Neural cell (in vitro differentiated cells): ENCODE measurements at regions not wholly inside any gene's neighbourhood (a gene's known extent, or its start where the extent isn't known, plus 50 kb on each side); places are given as distances from the start of the nearest gene placed in this dataset.

ENCODE experiments used
- H2AFZ ChIP-seq: fragments of 200-600, 300-800 bp; sonication (generic), shearing (Covaris generic); 2 replicates; pipeline ENCODE4 v1.6.0; 2014; ENCODE audit warnings: low read depth, mild to moderate bottlenecking, antibody characterized with exemption, low read length, moderate library complexity
- H3F3A ChIP-seq: fragments of 200-600 bp; shearing (Covaris generic); 2 replicates; pipeline ENCODE4 v1.6.1; 2016; ENCODE audit warnings: mild to moderate bottlenecking, moderate library complexity, mixed read lengths, antibody characterized with exemption, low read length; ENCODE audit not compliant: insufficient read depth, poor library complexity, severe bottlenecking
- H3K27ac ChIP-seq: fragments of 200-600, 300-800 bp; sonication (generic), shearing (Covaris generic); 2 replicates; pipeline ENCODE4 v1.5.1; 2014; ENCODE audit warnings: mild to moderate bottlenecking, low read length, moderate library complexity
- H3K27me3 ChIP-seq: fragments of 300-800, 200-600 bp; sonication (generic), shearing (Covaris generic); 2 replicates; pipeline ENCODE4 v1.6.0; 2014; ENCODE audit warnings: mild to moderate bottlenecking, low read depth, low read length, moderate library complexity; ENCODE audit not compliant: insufficient read depth
- H3K36me3 ChIP-seq: fragments of 300-800, 200-600 bp; sonication (generic), shearing (Covaris generic); 2 replicates; pipeline ENCODE4 v1.5.1; 2014; ENCODE audit warnings: mild to moderate bottlenecking, antibody characterized with exemption, low read length, moderate library complexity; ENCODE audit not compliant: insufficient read depth
- H3K4me2 ChIP-seq: fragments of 300-800, 200-600 bp; sonication (generic), shearing (Covaris generic); 2 replicates; pipeline ENCODE4 v1.6.0; 2014; ENCODE audit warnings: mild to moderate bottlenecking, low read length
- H3K4me3 ChIP-seq: fragments of 300-800, 200-600 bp; sonication (generic), shearing (Covaris generic); 2 replicates; pipeline ENCODE4 v1.5.1; 2014; ENCODE audit warnings: mild to moderate bottlenecking, low read length, moderate library complexity
- H3K79me2 ChIP-seq: fragments of 200-600 bp; shearing (Covaris generic); replicated peaks from 2 replicates; pipeline ENCODE4 v1.6.0; 2014; ENCODE audit warnings: mild to moderate bottlenecking, low read length, moderate library complexity; ENCODE audit not compliant: insufficient read depth
- H3K9ac ChIP-seq: fragments of 300-800, 200-600 bp; sonication (generic), shearing (Covaris generic); 2 replicates; pipeline ENCODE4 v1.6.1; 2016; ENCODE audit warnings: mild to moderate bottlenecking, low read length, mixed read lengths
- H3K9me2 ChIP-seq: fragments of 200-600 bp; shearing (Covaris generic); 2 replicates; pipeline ENCODE4 v1.6.1; 2016; ENCODE audit warnings: mild to moderate bottlenecking, low read length, mixed read lengths; ENCODE audit not compliant: insufficient read depth
- H3K9me3 ChIP-seq: fragments of 200-600, 300-800 bp; sonication (generic), shearing (Covaris generic); 2 replicates; pipeline ENCODE4 v1.6.1; 2016; ENCODE audit warnings: mild to moderate bottlenecking, mixed run types, low read length, moderate library complexity, mixed read lengths
- H4K20me1 ChIP-seq: fragments of 200-600 bp; shearing (Covaris generic); 2 replicates; pipeline ENCODE4 v1.6.1; 2016; ENCODE audit warnings: mild to moderate bottlenecking, mixed run types; ENCODE audit not compliant: insufficient read depth
- EP300 ChIP-seq: fragments of 450-650 bp; conservative IDR thresholded peaks from 2 replicates; pipeline ENCODE4 v1.6.1; 2014; ENCODE audit warnings: antibody characterized with exemption, mild to moderate bottlenecking, moderate library complexity; ENCODE audit not compliant: poor library complexity, severe bottlenecking
- EZH2 ChIP-seq: fragments of 200-600, 300-800 bp; shearing (Covaris generic), sonication (generic); IDR thresholded peaks from 2 replicates; pipeline ENCODE4 v1.6.1; 2014; ENCODE audit warnings: antibody characterized with exemption, low read length, borderline replicate concordance, mild to moderate bottlenecking; ENCODE audit not compliant: insufficient read depth, poor library complexity, severe bottlenecking
- MXI1 ChIP-seq: fragments of 450-650 bp; conservative IDR thresholded peaks from 2 replicates; pipeline ENCODE4 v1.6.1; 2014; ENCODE audit warnings: antibody characterized with exemption, mild to moderate bottlenecking; ENCODE audit not compliant: poor library complexity, severe bottlenecking
- POLR2AphosphoS5 ChIP-seq: IDR thresholded peaks from 2 replicates; pipeline ENCODE4 v1.6.1; 2012
- RAD21 ChIP-seq: fragments of 450-650 bp; conservative IDR thresholded peaks from 2 replicates; pipeline ENCODE4 v1.6.1; 2014; ENCODE audit warnings: antibody characterized with exemption, mild to moderate bottlenecking, moderate library complexity
- SMC3 ChIP-seq: fragments of 450-650 bp; conservative IDR thresholded peaks from 2 replicates; pipeline ENCODE4 v1.6.1; 2014; ENCODE audit warnings: antibody characterized with exemption, mild to moderate bottlenecking, moderate library complexity; ENCODE audit not compliant: poor library complexity
- TAF1 ChIP-seq: IDR thresholded peaks from 2 replicates; pipeline ENCODE4 v1.6.1; 2012; ENCODE audit warnings: low read depth
- TF ChIP-seq, protein P1 (sequence below): fragments of 450-650 bp; IDR thresholded peaks from 2 replicates; pipeline ENCODE4 v1.5.1; 2014; ENCODE audit warnings: antibody characterized with exemption, mild to moderate bottlenecking, moderate library complexity; ENCODE audit not compliant: poor library complexity, severe bottlenecking
- TF ChIP-seq, protein P2 (sequence below): IDR thresholded peaks from 2 replicates; pipeline ENCODE4 v1.6.1; 2012; ENCODE audit warnings: borderline replicate concordance

DNA sequence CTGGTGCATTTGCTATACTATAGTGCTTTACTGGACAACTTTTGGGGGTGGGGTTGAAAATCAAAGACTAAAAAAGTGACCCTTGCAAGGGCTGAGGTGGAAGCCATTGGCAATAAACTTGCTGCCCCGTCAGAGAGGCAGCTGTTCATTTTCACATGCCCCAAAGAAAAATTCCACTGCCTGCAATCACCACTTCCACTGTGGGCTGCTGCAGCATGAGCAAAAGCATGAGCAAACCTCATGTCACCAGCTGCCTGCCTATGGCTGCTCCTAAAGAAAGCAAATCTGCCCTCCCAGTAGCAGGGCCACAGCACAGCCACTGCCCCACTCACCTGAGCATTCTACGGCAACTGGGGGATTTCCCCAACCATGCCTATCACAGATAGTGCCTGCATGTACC lies 290.0 kb downstream of the PAX1 start:
- H3K9me2 ChIP-seq, result no peaks in the 10 kb centered on the region
- no peak overlapping the region for H3K27ac ChIP-seq
- no peaks in the 10 kb centered on the region for H3K79me2 ChIP-seq
- H2AFZ ChIP-seq, result no peak overlapping the region
- no peaks in the 10 kb centered on the region for H4K20me1 ChIP-seq
- no peaks in the 10 kb centered on the region for H3K27me3 ChIP-seq
- no peaks in the 10 kb centered on the region for H3K9me3 ChIP-seq
- H3K4me2 ChIP-seq, result no peak overlapping the region
- TF ChIP-seq MXI1 (no peak), RAD21 (no peak), EZH2 (no peak)
- no peak overlapping the region for H3K9ac ChIP-seq
- no peaks in the 10 kb centered on the region for H3K36me3 ChIP-seq
- no peak overlapping the region for H3K4me3 ChIP-seq
- H3F3A ChIP-seq, result no peaks in the 10 kb centered on the region

DNA sequence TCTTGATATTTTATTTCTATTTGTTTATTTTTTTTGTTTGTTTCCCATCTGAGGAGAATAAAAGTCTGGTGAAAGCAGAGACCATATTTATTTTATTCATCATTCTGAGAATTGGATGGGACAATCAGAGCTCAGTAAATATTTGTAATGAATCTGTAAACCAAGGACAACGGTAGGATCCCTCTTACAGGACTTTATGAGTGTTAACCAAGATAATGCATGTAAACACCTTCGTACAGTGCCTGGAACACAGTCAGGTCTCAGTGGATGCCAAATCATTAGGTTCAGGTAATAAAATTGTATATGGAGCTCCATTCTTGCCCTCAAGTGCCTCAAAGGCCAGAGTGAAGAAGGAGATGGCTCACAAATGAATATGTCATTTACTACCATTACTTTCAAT lies 288.7 kb downstream of the PAX1 start:
- Histone ChIP-seq H4K20me1 (no peaks in the 10 kb centered on the region), H3K36me3 (no peaks in the 10 kb centered on the region), H3F3A (no peaks in the 10 kb centered on the region), H3K4me2 (no peak overlapping the region), H3K27ac (no peak overlapping the region), H3K9me2 (no peaks in the 10 kb centered on the region), H2AFZ (no peak overlapping the region), H3K79me2 (no peaks in the 10 kb centered on the region), H3K4me3 (no peak overlapping the region), H3K9me3 (no peaks in the 10 kb centered on the region), H3K27me3 (no peaks in the 10 kb centered on the region), H3K9ac (no peak overlapping the region)
- TF ChIP-seq, protein P1, sequence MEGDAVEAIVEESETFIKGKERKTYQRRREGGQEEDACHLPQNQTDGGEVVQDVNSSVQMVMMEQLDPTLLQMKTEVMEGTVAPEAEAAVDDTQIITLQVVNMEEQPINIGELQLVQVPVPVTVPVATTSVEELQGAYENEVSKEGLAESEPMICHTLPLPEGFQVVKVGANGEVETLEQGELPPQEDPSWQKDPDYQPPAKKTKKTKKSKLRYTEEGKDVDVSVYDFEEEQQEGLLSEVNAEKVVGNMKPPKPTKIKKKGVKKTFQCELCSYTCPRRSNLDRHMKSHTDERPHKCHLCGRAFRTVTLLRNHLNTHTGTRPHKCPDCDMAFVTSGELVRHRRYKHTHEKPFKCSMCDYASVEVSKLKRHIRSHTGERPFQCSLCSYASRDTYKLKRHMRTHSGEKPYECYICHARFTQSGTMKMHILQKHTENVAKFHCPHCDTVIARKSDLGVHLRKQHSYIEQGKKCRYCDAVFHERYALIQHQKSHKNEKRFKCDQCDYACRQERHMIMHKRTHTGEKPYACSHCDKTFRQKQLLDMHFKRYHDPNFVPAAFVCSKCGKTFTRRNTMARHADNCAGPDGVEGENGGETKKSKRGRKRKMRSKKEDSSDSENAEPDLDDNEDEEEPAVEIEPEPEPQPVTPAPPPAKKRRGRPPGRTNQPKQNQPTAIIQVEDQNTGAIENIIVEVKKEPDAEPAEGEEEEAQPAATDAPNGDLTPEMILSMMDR, result no peak
- TF ChIP-seq EP300 (no peak), POLR2AphosphoS5 (no peak), EZH2 (no peak), SMC3 (no peak)

DNA sequence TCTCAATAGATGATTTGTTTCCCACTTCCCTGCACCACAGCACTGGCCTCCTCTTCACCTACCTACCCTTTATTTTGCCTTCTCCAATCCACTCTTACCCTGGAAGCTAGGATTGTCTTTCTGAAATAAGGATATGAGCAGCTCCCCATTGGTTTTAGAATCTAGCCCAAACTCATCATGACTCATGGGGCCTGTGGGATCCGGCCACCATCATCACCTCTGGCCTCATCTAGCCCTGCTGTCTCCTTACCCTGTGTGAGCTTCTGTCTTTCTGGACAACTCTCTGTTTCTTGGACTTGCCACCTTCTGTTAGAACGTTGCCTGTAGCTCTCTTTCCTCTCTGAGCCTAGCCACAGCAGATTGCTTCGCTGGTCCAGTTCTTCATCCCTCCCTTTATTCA lies 277.1 kb downstream of the PAX1 start:
- Histone ChIP-seq H2AFZ (no peak overlapping the region), H3K9ac (no peak overlapping the region), H3K4me2 (no peak overlapping the region), H3K4me3 (no peak overlapping the region), H3K36me3 (no peaks in the 10 kb centered on the region), H3K9me2 (no peaks in the 10 kb centered on the region), H3K9me3 (no peaks in the 10 kb centered on the region), H4K20me1 (no peaks in the 10 kb centered on the region), H3K27me3 (no peaks in the 10 kb centered on the region), H3K27ac (no peak overlapping the region), H3F3A (no peaks in the 10 kb centered on the region), H3K79me2 (no peaks in the 10 kb centered on the region)
- no peak for TF ChIP-seq SMC3
- TF ChIP-seq MXI1, result no peak
- TF ChIP-seq, protein P2, sequence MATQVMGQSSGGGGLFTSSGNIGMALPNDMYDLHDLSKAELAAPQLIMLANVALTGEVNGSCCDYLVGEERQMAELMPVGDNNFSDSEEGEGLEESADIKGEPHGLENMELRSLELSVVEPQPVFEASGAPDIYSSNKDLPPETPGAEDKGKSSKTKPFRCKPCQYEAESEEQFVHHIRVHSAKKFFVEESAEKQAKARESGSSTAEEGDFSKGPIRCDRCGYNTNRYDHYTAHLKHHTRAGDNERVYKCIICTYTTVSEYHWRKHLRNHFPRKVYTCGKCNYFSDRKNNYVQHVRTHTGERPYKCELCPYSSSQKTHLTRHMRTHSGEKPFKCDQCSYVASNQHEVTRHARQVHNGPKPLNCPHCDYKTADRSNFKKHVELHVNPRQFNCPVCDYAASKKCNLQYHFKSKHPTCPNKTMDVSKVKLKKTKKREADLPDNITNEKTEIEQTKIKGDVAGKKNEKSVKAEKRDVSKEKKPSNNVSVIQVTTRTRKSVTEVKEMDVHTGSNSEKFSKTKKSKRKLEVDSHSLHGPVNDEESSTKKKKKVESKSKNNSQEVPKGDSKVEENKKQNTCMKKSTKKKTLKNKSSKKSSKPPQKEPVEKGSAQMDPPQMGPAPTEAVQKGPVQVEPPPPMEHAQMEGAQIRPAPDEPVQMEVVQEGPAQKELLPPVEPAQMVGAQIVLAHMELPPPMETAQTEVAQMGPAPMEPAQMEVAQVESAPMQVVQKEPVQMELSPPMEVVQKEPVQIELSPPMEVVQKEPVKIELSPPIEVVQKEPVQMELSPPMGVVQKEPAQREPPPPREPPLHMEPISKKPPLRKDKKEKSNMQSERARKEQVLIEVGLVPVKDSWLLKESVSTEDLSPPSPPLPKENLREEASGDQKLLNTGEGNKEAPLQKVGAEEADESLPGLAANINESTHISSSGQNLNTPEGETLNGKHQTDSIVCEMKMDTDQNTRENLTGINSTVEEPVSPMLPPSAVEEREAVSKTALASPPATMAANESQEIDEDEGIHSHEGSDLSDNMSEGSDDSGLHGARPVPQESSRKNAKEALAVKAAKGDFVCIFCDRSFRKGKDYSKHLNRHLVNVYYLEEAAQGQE, result no peak
- no peak for TF ChIP-seq TAF1
